GM21423 (cell line): ENCODE measurements at regions not wholly inside any gene's neighbourhood (a gene's known extent, or its start where the extent isn't known, plus 50 kb on each side); places are given as distances from the start of the nearest gene placed in this dataset.
"Not testable (repeated sequence)": the region's sequence is repeated elsewhere in the genome, so short reads cannot be mapped to it uniquely, and the experiment has no call there.

Experiments used
- ATAC-seq: cut with Tn5 transposase; IDR thresholded peaks from one replicate; pipeline ENCODE4 v1.9.1; 2021; ENCODE audit warnings: mild to moderate bottlenecking, moderate library complexity; ENCODE audit not compliant: unreplicated experiment

DNA sequence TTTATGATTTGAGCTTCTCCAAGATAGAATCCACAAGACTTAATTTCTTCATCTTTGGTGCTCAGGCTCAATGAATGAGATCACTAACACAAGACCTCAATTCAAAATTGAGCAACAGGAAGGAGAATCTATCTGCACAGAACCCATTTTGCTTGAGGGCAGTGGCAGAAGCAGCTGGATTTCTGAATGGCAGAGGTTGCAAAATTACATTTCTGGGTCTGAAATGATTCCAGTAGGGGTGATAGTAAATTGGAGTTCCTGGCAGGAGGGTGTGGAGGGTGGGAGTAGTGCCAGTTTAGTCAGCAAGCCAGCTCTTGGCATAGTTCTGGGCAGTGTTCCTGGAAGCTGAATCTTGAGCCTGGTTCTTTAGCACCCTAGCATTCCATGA, 281.1 kb downstream of the SLC7A11 start:
- no peak for ATAC-seq

DNA sequence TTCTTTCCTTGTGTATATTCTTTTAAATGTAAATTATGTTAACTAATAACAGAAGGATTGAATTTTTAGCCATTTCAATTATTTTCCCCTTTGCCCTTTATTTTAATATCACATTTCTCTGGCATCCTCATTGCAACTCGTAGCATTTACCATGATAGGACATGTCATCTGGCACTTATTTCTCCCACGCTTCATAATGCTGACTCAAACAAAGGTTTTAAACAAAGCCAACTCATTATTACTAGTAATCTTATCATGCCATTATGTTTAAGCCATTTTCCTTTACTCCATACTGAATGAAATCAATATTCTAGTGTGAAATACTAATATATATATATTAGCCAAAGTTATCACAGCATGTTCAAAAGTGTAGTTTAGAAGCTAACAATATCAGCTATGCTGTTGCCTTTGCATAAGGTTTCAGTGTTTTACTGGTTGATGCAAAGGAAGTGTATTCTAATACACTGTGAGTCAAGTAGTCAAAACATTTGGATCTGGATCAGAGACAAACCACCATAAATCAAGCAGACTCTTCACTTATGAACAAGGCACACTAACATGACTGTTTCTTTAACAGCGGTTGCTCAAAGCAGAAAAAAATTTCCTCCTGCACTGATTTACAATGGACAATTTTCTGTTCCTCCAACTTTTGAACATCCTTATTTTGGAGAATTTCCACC, 281.6 kb downstream of the SLC7A11 start:
- ATAC-seq: no peak

DNA sequence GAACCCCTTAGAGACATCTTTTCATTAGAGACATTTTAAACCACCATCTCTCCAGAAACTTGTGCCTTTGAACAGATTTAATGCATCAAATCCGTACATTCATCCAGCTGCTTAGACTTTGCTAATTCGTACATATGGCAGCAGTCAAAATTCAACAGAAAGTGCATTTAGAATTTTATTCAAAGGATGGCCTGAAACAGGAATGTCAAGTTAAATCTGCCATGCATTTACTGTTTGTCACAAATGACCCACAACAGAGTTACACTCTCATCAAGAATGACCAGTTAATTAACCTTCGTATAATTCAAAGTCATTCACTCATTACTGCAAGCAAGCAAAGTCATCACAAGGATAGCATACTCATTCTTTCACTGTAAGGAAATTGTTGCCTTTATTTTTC, 284.3 kb downstream of the SLC7A11 start:
- ATAC-seq: no peak

DNA sequence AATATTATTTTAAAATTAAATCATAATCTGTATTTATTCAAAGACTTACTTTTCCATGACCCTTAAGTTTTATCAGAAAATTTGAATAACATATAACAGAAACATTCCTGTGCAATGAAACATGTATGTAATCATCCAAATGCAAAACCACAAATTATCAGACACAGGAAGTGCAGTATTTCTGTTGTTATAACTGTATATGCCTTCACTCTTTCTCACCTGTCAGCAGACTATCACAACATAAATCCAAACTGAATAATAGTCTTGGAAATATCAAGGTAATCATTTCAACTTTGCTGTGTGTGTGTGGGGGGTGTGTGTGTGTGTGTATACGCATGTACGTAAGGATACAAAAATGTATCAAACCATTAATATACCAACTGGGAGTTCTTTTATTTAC, 285.9 kb downstream of the SLC7A11 start:
- no peak for ATAC-seq

DNA sequence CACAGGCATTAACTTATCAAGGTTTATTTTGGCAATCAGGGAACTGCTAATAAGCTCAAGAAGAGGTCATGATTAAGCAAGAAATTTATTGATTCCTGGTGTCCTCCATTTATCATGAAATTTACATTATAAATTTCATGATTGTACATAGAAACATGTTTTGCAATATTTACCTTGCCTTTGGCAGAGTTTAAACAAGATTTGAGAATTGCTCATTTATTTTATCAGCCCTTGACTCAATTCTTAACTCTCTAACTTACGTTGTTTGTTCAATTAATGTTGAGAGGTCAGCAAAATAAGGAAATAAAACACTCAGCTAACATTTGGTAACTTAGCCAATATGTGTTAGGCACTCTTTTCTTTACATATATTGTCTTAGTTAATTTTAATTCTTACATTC, 286.6 kb downstream of the SLC7A11 start:
- ATAC-seq: no peak

DNA sequence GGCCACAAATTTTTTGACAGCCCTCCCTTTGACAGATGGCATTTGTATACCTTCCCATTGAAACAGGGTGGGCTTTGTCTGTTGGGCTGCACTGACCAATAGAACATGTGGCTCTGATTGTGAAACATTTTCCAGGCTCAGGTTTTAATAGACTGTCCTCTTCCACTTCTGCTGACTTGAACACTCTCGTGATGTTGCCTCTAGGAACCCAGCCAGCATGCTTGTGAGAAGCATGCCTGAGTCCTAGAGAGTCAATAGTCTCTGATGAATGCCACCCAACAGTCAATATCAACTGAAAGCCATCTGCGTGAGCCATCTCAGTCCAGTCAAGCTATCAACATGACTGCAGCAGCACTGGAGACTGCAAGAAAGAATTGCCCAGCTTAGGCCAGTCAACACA, 290.0 kb downstream of the SLC7A11 start:
- ATAC-seq: no peak

DNA sequence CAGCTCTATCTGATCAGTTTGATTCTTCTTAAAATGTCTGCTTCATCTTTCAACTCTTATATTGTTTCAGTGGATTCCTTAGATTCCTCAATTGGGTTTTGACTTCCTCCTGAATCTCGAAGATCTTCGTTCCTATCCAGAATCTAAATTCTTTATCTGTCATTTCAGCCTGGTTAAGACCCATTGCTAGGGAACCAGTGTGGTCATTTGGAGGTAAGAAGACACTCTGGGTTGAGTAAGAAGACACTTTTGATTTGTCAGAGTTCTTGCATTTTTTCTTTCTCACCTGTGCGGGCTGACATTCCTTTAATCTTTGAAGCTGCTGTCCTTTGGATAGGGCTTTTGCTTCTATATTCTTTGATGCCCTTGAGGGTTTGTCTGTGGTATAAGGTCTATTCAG, 291.9 kb downstream of the SLC7A11 start:
- ATAC-seq: no peak

DNA sequence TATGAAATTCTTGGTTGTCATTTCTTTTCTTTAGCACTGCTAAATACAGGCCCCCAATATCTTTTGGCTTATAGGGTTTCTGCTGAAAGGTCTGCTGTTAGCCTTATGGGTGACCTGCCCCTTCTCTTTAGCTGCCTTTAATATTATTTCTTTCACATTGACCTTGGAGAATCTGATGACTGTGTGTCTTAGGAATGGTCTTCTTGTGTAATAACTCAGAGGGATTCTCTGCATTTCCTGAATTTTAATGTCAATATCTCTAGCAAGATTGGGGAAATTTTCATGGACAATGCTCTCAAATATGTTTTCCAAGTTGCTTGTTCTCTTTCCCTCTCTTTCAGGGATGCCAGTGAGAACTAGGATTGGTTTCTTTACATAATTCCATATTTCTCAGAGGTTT, 292.4 kb downstream of the SLC7A11 start:
- ATAC-seq: no peak

DNA sequence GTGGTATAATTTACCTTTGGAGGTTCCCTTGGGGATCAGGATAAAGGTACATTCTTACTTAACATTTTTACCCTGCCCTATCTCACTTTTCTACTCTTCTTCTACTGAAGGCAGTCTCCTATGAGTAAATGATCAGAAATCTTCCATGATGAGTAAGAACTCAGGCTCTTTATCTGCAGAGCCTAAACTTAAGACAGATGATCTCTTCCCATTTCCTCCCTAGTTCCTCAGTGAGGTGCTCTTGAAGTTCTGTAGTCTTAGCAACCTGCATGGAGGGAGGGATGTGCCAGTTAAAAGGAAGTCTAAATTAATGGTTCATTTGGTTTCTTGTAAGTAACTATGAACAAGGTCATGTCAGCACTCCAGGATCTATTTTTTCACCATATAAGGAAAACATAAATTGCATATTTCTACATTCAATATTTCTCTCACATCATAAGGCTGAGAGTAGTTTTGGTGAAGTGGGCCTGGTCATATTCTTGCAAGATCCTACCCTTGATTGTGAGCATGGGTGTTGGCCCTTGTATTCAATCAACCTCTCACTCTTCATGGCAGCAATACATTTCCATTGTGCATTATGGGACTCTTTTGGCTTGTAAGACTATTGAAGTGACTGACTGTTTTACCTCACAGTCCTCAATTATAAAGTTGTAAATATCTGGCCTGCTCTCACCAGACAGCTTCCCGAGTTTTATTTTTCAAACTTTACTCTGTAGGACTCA, 295.5 kb downstream of the SLC7A11 start:
- no peak for ATAC-seq

DNA sequence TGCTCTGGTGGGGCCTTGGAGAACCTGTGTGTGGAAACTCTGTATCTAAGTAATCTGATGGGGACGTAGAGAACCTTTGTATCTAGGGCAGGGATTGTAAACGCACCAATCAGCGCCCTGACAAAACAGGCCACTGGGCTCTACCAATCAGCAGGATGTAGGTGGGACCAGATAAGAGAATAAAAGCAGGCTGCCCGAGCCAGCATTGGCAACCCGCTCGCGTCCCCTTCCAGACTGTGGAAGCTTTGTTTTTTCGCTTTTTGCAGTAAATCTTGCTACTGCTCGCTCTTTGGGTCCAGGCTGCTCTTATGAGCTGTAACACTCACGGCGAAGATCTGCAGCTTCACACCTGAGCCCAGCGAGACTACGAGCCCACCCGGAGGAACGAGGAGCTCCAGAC, 299.3 kb downstream of the SLC7A11 start:
- not testable (repeated sequence) for ATAC-seq

DNA sequence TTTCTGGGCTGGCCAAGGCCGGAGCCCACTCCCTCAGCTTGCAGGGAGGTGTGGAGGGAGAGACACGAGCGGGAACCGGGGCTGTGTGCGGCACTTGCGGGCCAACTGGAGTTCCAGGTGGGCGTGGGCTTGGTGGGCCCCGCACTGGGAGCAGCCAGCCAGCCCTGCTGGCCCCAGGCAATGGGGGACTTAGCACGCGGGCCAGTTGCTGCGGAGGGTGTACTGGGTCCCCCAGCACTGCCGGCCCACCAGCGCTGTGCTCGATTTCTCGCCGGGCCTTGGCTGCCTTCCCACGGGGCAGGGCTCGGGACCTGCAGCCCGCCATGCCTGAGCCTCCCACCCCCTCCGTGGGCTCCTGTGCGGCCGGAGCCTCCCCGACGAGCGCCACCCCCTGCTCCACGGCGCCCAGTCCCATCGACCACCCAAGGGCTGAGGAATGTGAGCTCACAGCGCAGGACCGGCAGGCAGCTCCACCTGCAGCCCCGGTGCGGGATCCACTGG, 300.1 kb downstream of the SLC7A11 start:
- not testable (repeated sequence) for ATAC-seq

DNA sequence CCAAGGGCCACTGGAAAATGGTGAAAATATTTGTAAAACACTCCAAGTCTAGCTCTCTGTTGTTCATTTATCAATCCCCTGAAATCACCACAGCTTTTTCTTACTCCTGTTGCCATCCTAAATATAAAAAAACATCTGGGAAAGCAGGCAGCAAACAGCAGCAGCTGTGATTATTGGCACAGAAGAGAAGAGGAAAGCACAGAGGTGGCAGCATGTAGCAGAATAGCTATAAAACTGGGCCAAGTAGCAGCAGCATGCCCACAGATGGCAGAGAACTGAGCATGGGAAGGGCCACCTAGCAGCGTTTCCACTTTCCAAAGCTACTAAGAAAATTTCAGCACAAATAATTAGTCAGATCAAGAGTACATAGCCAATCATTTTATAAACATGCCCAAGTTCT, 307.2 kb downstream of the SLC7A11 start:
- ATAC-seq: no peak

DNA sequence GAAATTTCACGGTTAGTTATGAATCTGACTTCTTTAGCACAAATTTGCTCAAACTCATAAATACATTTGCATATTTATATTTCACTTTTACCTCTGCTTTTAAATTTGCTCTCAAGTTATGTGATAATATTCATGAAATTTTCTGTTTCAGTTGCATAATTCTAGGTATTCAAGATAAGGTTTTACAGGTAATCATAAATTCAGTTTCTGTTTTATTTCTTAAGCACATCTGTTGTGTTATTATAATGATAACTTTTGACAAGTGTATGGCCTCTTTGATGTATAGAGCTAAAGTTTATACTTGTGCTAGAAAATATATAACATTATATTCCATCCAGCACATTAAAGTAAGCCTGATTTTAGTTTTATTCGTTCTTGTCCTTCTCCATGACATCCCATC, 308.1 kb downstream of the SLC7A11 start:
- ATAC-seq: no peak

DNA sequence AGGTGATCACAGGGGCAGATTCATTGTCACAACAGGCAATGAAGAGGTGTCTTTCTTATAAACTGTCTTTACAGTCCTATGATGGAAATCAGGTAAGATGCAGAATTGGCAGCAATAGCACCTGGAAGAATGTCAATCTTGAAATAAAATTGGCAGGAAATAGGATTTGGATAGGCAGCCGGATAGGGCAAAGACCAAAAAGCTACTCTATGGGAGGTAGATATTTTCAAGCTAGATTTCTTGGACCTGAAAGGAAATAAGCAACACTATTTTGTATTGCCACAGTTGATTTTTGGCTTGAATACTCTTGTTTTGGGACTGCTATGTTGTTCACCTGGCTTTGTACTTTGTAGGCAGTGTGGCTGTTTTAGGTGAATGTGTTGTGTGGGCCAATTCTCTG, 314.2 kb downstream of the SLC7A11 start:
- ATAC-seq: no peak

DNA sequence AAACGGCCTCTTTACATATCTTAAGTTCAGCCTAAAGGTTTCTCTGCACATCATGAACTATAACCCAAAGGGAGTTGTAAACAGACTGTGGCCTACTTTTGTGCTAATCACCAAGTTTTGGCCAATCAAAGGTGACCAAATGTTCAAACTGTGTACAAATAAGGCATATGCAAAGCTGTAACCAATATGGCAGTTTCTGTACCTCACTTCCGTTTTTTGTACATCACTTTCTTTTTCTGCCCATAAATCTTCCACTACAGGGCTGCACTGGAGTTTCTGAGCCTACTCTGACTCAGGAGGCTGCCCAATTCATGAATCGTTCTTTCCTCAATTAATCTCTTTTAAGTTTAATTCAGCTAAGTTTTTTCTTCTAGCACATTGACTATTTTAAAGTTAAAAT, 318.7 kb downstream of the SLC7A11 start:
- no peak for ATAC-seq

DNA sequence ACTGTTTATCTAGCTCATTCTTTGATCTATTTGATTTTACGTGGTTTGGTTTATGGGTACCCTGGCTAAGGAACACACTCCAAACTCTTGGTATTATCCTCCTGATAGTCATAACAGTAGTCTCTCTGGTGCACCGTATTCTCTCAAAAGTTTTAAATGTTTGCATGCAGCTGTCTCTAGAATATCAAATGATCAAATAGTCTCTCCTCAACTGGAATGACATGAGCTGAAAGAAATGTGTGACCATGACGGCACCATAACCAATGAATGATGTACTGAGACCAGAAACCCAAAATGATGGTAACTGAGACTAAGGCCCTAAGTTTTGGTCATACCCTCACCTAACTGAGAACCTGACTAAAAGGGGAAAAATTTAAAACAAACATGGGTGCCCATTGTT, 319.4 kb downstream of the SLC7A11 start:
- ATAC-seq: no peak

DNA sequence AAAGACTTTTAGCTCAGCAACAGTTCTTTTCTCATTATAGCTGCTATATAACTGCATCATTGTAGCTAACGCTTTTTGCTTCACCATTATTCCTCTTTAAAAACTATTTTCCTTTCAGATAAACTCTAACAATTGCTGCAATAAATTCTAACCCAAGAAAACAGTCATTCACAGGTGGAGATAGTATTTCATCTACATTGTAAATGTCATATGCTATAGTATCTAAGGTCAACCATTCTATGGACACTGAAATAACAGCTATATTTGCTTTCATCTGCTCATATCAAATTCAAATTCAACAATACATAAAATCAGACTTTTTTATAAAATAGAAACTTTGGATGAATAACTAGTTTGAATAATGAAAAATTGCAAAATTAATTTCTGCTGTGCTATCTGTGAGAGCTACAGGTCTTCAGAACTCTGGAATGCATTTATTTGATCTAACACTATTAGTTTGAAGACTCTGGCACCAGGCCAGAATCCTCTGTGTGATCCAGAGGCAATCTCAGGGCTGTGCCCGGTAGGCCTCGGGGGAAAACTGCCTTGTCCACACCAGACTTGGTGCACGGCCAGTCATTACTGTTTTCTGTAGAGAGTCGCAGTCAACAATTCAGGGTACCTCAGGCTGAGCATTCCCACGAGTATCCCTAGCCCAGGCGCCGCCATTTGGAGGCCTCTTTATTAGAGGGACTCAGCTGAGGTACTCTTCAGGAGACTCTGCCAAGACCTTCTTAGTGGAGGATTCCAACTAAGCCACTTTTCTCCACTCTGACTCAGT, 332.4 kb downstream of the SLC7A11 start:
- ATAC-seq: no peak

DNA sequence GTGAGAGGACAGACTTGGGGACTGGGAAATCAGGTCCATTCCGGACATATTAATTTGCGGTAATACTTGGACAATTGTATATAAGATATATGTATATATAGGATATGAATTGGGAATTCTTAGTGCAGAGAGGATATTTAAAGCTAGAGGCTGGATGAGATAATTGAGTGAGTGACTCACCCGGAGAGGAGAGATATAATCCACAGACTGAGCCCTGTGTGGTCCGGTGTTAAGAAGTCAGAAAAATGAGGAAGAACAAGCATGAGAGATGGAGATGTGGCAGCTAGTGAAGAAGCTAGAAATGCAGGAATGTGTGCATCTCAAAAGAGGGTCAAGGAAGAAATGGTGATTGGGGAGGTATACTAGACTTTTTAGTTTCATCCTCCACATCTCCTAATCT, 336.2 kb downstream of the SLC7A11 start:
- ATAC-seq: no peak

DNA sequence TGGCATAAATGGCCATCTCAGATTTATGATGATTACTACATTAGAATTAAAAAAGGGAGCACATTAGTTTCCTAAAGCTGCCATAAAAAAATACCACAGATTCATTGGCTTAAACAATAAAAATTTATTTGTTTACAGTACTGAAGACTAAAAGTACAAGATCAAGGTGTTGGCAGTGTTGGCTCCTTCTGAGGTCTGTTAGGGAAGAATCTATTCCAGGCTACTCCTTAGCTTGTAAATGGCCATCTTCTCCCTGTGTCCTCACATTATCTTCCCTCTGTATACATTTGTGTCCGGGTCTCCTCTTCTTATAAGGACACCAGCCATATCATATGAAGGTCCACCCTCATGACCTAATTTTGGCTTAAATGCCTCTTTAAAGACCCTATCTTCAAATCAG, 341.0 kb downstream of the SLC7A11 start:
- no peak for ATAC-seq

DNA sequence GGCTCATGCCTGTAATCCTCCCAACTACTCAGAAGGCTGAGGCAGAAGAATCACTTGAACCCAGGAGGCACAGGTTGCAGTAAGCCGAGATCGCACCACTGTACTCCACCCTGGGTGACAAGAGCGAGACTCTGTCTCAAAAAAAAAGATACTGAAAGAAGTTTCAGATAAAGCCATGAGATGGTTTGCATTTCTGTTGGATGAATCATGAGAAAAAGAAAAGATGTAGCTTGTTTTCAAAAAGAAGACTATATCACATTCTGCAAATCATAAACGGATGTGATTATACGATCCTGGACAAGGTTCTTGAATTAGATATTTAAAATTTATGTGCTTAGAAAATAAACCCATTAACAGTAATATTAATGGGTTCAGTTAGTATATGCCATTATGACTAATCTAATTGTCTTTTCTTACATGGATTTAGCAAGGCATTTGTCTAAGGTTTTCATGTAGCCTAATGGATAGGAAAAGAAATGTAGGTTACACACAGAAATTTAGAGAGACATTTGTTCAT, 345.9 kb downstream of the SLC7A11 start:
- no peak for ATAC-seq

DNA sequence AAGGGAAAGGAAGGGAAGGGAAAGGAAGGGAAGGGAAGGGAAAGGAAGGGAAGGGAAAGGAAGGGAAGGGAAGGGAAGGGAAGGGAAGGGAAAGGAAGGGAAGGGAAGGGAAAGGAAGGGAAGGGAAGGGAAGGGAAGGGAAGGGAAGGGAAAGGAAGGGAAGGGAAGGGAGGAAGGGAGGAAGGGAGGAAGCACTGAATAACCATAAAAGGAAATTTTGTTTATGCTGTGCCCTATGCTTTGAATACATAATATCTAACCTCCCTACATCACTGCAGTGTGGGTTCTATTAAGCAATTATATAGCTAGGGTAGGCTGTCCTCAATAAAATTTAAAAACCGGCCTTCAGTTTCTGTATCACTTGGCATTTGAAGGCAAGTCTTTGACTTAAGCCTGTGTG, 346.6 kb downstream of the SLC7A11 start:
- ATAC-seq: not testable (repeated sequence)

DNA sequence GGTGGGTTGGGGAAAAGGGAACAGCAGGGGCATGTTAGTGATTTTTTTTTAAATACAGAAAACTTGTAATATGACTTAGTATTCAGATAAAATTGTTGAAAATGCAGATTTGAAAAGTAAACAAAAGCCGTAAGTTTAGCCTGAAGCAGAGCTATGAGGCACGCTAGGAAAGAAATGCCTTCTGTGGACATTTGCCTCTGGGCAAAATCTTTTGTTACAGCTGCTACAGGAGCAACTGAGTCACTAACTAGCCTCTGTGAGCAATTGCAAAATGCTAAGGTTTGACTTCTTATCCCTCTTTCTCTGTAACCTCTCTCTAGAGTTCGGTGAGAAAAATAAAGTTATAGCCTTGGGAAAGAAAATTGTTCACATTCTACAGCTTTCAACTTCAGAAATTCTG, 350.0 kb downstream of the SLC7A11 start:
- ATAC-seq: no peak
